GM21360 (cell line): ENCODE measurements at regions not wholly inside any gene's neighbourhood (a gene's known extent, or its start where the extent isn't known, plus 50 kb on each side); places are given as distances from the start of the nearest gene placed in this dataset.
A peak's percentile ranks its signal among the peaks of the same experiment; 100 is the strongest.

Experiments
- ATAC-seq: cut with Tn5 transposase; IDR thresholded peaks from one replicate; pipeline ENCODE4 v1.9.1; 2021; ENCODE audit warnings: mild to moderate bottlenecking, moderate library complexity; ENCODE audit not compliant: unreplicated experiment

GRCh38 chr1:62917314-62917713 is 133.4 kb downstream of the ATG4C start:
- no peak for ATAC-seq

GRCh38 chr1:62917805-62918204 is 133.9 kb downstream of the ATG4C start:
- ATAC-seq = no peak

GRCh38 chr1:62918700-62919099 is 134.8 kb downstream of the ATG4C start:
- ATAC-seq = no peak

GRCh38 chr1:62922006-62922405 is 138.1 kb downstream of the ATG4C start:
- ATAC-seq = no peak

- ATAC-seq = no peak
Measured at GRCh38 chr1:62924983-62925790, 141.3 kb downstream of the ATG4C start.

GRCh38 chr1:62926681-62927252 is 142.8 kb downstream of the ATG4C start:
- no peak for ATAC-seq

- ATAC-seq = no peak
Measured at GRCh38 chr1:62928885-62929284, 145.0 kb downstream of the ATG4C start.

GRCh38 chr1:62937634-62938296 is 153.8 kb downstream of the ATG4C start:
- no peak for ATAC-seq

- no peak for ATAC-seq
Measured at GRCh38 chr1:62941780-62942179, 157.8 kb downstream of the ATG4C start.

GRCh38 chr1:62946511-62946910 is 162.6 kb downstream of the ATG4C start:
- no peak for ATAC-seq

GRCh38 chr1:62951428-62951827 is 167.5 kb downstream of the ATG4C start:
- ATAC-seq = no peak

- ATAC-seq = no peak
Measured at GRCh38 chr1:62952596-62952995, 168.7 kb downstream of the ATG4C start.

GRCh38 chr1:62953633-62954032 is 169.7 kb downstream of the ATG4C start:
- no peak for ATAC-seq

- no peak for ATAC-seq
Measured at GRCh38 chr1:62954758-62955157, 170.8 kb downstream of the ATG4C start.

- ATAC-seq = no peak
Measured at GRCh38 chr1:62955666-62956065, 171.7 kb downstream of the ATG4C start.

- no peak for ATAC-seq
Measured at GRCh38 chr1:62962014-62962812, 178.3 kb downstream of the ATG4C start.

GRCh38 chr1:62962901-62963776 is 179.2 kb downstream of the ATG4C start:
- ATAC-seq = peak; percentile 69

- ATAC-seq = no peak
Measured at GRCh38 chr1:62964141-62964540, 180.2 kb downstream of the ATG4C start.

GRCh38 chr1:62967031-62967430 is 183.1 kb downstream of the ATG4C start:
- no peak for ATAC-seq

- ATAC-seq = no peak
Measured at GRCh38 chr1:62977366-62977765, 193.4 kb downstream of the ATG4C start.
